ENCODE measurements at regions not wholly inside any gene's neighbourhood (a gene's known extent, or its start where the extent isn't known, plus 50 kb on each side); places are given as distances from the start of the nearest gene placed in this dataset.

GRCh38 chr6:15825332-15825930 lies 162.6 kb upstream of the DTNBP1 start:
- Histone ChIP-seq H3K27ac (ENCODE audit: low read depth in 1 of 3, low read length in 2 of 3) (no peak overlapping the region), H3K27me3 (ENCODE audit: control insufficient read depth in 3 of 3, insufficient read depth in 3 of 3, low read length in 3 of 3) (no peaks in the 10 kb centered on the region), H3K36me3 (ENCODE audit: control insufficient read depth in 3 of 3, insufficient read depth in 2 of 3, low read depth in 1 of 3, low read length in 3 of 3) (no peaks in the 10 kb centered on the region), H3K4me1 (ENCODE audit: control insufficient read depth in 3 of 3, insufficient read depth in 2 of 3, low read depth in 1 of 3, low read length in 2 of 3) (no peaks in the 10 kb centered on the region), H3K4me3 (ENCODE audit: low read depth in 1 of 3, low read length in 3 of 3) (no peak overlapping the region), H3K9me3 (ENCODE audit: control insufficient read depth in 2 of 2, insufficient read depth in 1 of 2, low read depth in 1 of 2, low read length in 1 of 2) (no peaks in the 10 kb centered on the region)
- DNase-seq (no peak), FAIRE-seq (no peak)
- WGBS, 3 donors = 82 to 87% (median 85%) methylated on average over 8 of the region's 8 CpGs

DNA sequence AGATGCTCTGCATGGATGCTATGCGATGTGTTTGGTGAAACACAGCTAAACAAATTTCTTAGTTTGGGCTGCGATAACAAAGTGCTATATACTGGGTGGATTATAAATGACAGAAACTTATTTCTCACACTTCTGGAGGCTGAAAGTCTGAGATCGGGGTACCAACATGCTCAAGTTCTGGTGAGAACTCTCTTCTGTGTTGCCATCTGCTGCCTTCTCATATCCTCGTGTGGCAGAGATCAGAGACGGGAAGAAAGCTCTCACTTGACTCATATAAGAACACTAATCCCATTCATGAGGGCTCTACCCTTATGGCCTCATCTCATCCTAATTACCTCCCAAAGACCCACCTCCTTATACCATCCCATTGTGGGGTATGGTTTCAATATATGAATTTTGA lies 162.0 kb upstream of the DTNBP1 start:
- Histone ChIP-seq H3K27me3 (ENCODE audit: control insufficient read depth in 3 of 3, insufficient read depth in 3 of 3, low read length in 3 of 3) (no peaks in the 10 kb centered on the region), H3K4me1 (ENCODE audit: control insufficient read depth in 3 of 3, insufficient read depth in 2 of 3, low read depth in 1 of 3, low read length in 2 of 3) (no peaks in the 10 kb centered on the region), H3K4me3 (ENCODE audit: low read depth in 1 of 3, low read length in 3 of 3) (no peak overlapping the region), H3K27ac (ENCODE audit: low read depth in 1 of 3, low read length in 2 of 3) (no peak overlapping the region), H3K9me3 (ENCODE audit: control insufficient read depth in 2 of 2, insufficient read depth in 1 of 2, low read depth in 1 of 2, low read length in 1 of 2) (no peaks in the 10 kb centered on the region), H3K36me3 (ENCODE audit: control insufficient read depth in 3 of 3, insufficient read depth in 2 of 3, low read depth in 1 of 3, low read length in 3 of 3) (no peaks in the 10 kb centered on the region)
- WGBS, 3 donors = 84 to 88% (median 85%) methylated on average over 5 of the region's 5 CpGs
- FAIRE-seq (no peak), DNase-seq (no peak)

- FAIRE-seq (no peak), DNase-seq (no peak)
- 60 to 74% (median 72%) methylated on average over 2 of the region's 2 CpGs for WGBS, 3 donors
- Histone ChIP-seq H3K27me3 (ENCODE audit: control insufficient read depth in 3 of 3, insufficient read depth in 3 of 3, low read length in 3 of 3) (no peaks in the 10 kb centered on the region), H3K27ac (ENCODE audit: low read depth in 1 of 3, low read length in 2 of 3) (no peak overlapping the region), H3K4me3 (ENCODE audit: low read depth in 1 of 3, low read length in 3 of 3) (no peak overlapping the region), H3K36me3 (ENCODE audit: control insufficient read depth in 3 of 3, insufficient read depth in 2 of 3, low read depth in 1 of 3, low read length in 3 of 3) (no peaks in the 10 kb centered on the region), H3K4me1 (ENCODE audit: control insufficient read depth in 3 of 3, insufficient read depth in 2 of 3, low read depth in 1 of 3, low read length in 2 of 3) (no peaks in the 10 kb centered on the region), H3K9me3 (ENCODE audit: control insufficient read depth in 2 of 2, insufficient read depth in 1 of 2, low read depth in 1 of 2, low read length in 1 of 2) (no peaks in the 10 kb centered on the region)
Measured at GRCh38 chr6:15823838-15824414, 161.1 kb upstream of the DTNBP1 start.

DNA sequence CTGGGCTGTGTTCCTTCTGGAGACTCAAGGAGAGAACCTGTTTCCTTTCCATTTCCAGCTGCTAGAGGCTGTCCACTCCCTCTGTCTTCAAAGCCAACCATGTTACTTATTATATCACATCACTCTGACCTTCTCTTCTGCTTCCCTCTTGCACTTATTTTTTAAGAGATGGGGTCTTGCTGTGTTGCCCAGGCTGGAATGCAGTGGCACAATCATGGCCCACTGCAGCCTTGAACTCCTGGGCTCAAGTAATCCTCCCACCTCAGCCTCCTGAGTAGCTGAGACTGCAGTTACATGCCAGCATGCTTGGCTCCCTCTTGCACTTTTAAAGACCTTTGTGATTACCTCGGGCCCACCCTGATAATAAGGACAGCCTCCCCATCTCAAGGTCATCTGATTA lies 160.0 kb upstream of the DTNBP1 start:
- H3K36me3 ChIP-seq (ENCODE audit: control insufficient read depth in 3 of 3, insufficient read depth in 2 of 3, low read depth in 1 of 3, low read length in 3 of 3) = no peaks in the 10 kb centered on the region
- 5 to 60% (median 33%) methylated on average over 1 of the region's 1 CpG for WGBS, 3 donors
- H3K4me1 ChIP-seq (ENCODE audit: control insufficient read depth in 3 of 3, insufficient read depth in 2 of 3, low read depth in 1 of 3, low read length in 2 of 3) = no peaks in the 10 kb centered on the region
- H3K4me3 ChIP-seq (ENCODE audit: low read depth in 1 of 3, low read length in 3 of 3) = no peak overlapping the region
- peaks cover 0 to 3% (median 0%) of the 10 kb centered on the region in 3 donors for H3K27me3 ChIP-seq (ENCODE audit: control insufficient read depth in 3 of 3, insufficient read depth in 3 of 3, low read length in 3 of 3)
- FAIRE-seq (no peak), DNase-seq (no peak)
- no peaks in the 10 kb centered on the region for H3K9me3 ChIP-seq (ENCODE audit: control insufficient read depth in 2 of 2, insufficient read depth in 1 of 2, low read depth in 1 of 2, low read length in 1 of 2)
- H3K27ac ChIP-seq (ENCODE audit: low read depth in 1 of 3, low read length in 2 of 3) = no peak overlapping the region

DNA sequence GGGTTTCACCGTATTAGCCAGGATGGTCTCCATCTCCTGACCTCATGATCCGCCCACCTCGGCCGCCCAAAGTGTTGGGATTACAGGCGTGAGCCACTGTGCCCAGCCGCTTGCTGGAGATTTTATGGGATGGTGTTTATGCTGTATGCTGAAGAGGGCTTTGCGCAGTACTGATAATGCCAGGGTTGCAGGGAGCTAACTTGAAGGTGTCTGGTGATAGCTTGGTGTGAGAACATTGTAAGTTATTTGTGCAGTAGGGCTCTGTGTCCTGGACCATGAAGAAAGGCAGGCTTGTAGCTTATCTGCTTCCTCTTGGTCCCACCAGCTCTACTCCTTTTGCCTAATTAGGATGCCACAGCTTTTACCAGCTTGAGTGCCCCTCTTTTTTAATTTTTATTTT lies 157.0 kb upstream of the DTNBP1 start:
- Histone ChIP-seq H3K4me3 (ENCODE audit: low read depth in 1 of 3, low read length in 3 of 3) (no peak overlapping the region), H3K36me3 (ENCODE audit: control insufficient read depth in 3 of 3, insufficient read depth in 2 of 3, low read depth in 1 of 3, low read length in 3 of 3) (no peaks in the 10 kb centered on the region), H3K4me1 (ENCODE audit: control insufficient read depth in 3 of 3, insufficient read depth in 2 of 3, low read depth in 1 of 3, low read length in 2 of 3) (no peaks in the 10 kb centered on the region), H3K9me3 (ENCODE audit: control insufficient read depth in 2 of 2, insufficient read depth in 1 of 2, low read depth in 1 of 2, low read length in 1 of 2) (no peaks in the 10 kb centered on the region), H3K27ac (ENCODE audit: low read depth in 1 of 3, low read length in 2 of 3) (no peak overlapping the region), H3K27me3 (ENCODE audit: control insufficient read depth in 3 of 3, insufficient read depth in 3 of 3, low read length in 3 of 3) (peaks cover 0 to 3% (median 0%) of the 10 kb centered on the region in 3 donors)
- no peak for DNase-seq
- no peak for FAIRE-seq
- WGBS, 3 donors = 95 to 97% (median 96%) methylated on average over 7 of the region's 7 CpGs

DNA sequence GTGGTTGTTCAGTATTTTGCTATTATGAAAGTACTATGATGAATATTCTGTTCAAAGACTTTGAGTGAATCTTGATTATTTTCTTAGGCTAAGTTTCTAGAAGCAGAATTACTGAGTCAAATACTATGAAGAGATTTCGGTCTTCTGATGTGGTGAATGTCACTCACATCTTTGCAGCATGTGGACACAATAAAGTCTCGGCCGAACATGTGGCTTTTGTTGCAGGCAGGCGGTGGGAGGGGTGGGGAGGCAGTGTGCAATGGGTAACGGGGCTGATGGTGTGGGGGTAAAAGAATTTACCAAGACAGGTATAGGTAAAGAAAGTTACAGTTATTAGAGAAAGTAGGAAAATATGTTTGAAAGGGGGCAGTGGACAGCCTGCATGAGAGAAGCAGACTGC lies 156.4 kb upstream of the DTNBP1 start:
- Histone ChIP-seq H3K27ac (ENCODE audit: low read depth in 1 of 3, low read length in 2 of 3) (no peak overlapping the region), H3K4me1 (ENCODE audit: control insufficient read depth in 3 of 3, insufficient read depth in 2 of 3, low read depth in 1 of 3, low read length in 2 of 3) (no peaks in the 10 kb centered on the region), H3K4me3 (ENCODE audit: low read depth in 1 of 3, low read length in 3 of 3) (no peak overlapping the region), H3K36me3 (ENCODE audit: control insufficient read depth in 3 of 3, insufficient read depth in 2 of 3, low read depth in 1 of 3, low read length in 3 of 3) (no peaks in the 10 kb centered on the region), H3K27me3 (ENCODE audit: control insufficient read depth in 3 of 3, insufficient read depth in 3 of 3, low read length in 3 of 3) (peaks cover 0 to 3% (median 0%) of the 10 kb centered on the region in 3 donors), H3K9me3 (ENCODE audit: control insufficient read depth in 2 of 2, insufficient read depth in 1 of 2, low read depth in 1 of 2, low read length in 1 of 2) (no peaks in the 10 kb centered on the region)
- WGBS, 3 donors = 80 to 83% (median 81%) methylated on average over 5 of the region's 5 CpGs
- no peak for DNase-seq
- FAIRE-seq = no peak

DNA sequence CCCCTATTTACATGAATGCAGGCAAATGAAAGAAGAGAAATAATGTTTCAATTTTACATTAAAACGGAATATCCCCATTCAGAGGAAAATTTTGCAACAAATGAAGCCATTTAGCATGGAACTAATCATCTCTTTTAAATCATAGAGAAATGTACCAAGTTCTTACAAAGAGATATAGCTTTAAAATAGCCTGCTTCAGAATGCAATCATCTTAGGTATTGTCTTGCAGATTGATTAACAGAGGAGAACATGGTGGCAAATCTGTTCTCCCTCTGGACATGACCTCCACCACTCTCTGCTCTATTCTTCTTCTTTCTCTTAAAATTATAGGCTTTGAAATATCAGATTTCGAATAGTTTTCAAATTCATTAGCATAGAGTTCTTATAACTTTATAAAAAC lies 155.7 kb upstream of the DTNBP1 start:
- Histone ChIP-seq H3K4me1 (ENCODE audit: control insufficient read depth in 3 of 3, insufficient read depth in 2 of 3, low read depth in 1 of 3, low read length in 2 of 3) (no peaks in the 10 kb centered on the region), H3K27me3 (ENCODE audit: control insufficient read depth in 3 of 3, insufficient read depth in 3 of 3, low read length in 3 of 3) (peaks cover 0 to 3% (median 0%) of the 10 kb centered on the region in 3 donors), H3K4me3 (ENCODE audit: low read depth in 1 of 3, low read length in 3 of 3) (no peak overlapping the region), H3K36me3 (ENCODE audit: control insufficient read depth in 3 of 3, insufficient read depth in 2 of 3, low read depth in 1 of 3, low read length in 3 of 3) (no peaks in the 10 kb centered on the region), H3K9me3 (ENCODE audit: control insufficient read depth in 2 of 2, insufficient read depth in 1 of 2, low read depth in 1 of 2, low read length in 1 of 2) (no peaks in the 10 kb centered on the region), H3K27ac (ENCODE audit: low read depth in 1 of 3, low read length in 2 of 3) (no peak overlapping the region)
- FAIRE-seq = no peak
- DNase-seq = no peak
- 65 to 71% (median 67%) methylated on average over 2 of the region's 2 CpGs for WGBS, 3 donors

- Histone ChIP-seq H3K4me3 (ENCODE audit: low read depth in 1 of 3, low read length in 3 of 3) (no peak overlapping the region), H3K4me1 (ENCODE audit: control insufficient read depth in 3 of 3, insufficient read depth in 2 of 3, low read depth in 1 of 3, low read length in 2 of 3) (no peaks in the 10 kb centered on the region), H3K36me3 (ENCODE audit: control insufficient read depth in 3 of 3, insufficient read depth in 2 of 3, low read depth in 1 of 3, low read length in 3 of 3) (no peaks in the 10 kb centered on the region), H3K9me3 (ENCODE audit: control insufficient read depth in 2 of 2, insufficient read depth in 1 of 2, low read depth in 1 of 2, low read length in 1 of 2) (no peaks in the 10 kb centered on the region), H3K27ac (ENCODE audit: low read depth in 1 of 3, low read length in 2 of 3) (no peak overlapping the region), H3K27me3 (ENCODE audit: control insufficient read depth in 3 of 3, insufficient read depth in 3 of 3, low read length in 3 of 3) (peaks cover 0 to 3% (median 0%) of the 10 kb centered on the region in 3 donors)
- no peak for FAIRE-seq
- DNase-seq = no peak
- 85 to 91% (median 90%) methylated on average over 7 of the region's 7 CpGs for WGBS, 3 donors
Measured at GRCh38 chr6:15818044-15818443, 155.2 kb upstream of the DTNBP1 start.

GRCh38 chr6:15817100-15817499 lies 154.3 kb upstream of the DTNBP1 start:
- Histone ChIP-seq H3K27ac (ENCODE audit: low read depth in 1 of 3, low read length in 2 of 3) (no peak overlapping the region), H3K4me3 (ENCODE audit: low read depth in 1 of 3, low read length in 3 of 3) (no peak overlapping the region), H3K9me3 (ENCODE audit: control insufficient read depth in 2 of 2, insufficient read depth in 1 of 2, low read depth in 1 of 2, low read length in 1 of 2) (no peaks in the 10 kb centered on the region), H3K27me3 (ENCODE audit: control insufficient read depth in 3 of 3, insufficient read depth in 3 of 3, low read length in 3 of 3) (peaks cover 0 to 3% (median 0%) of the 10 kb centered on the region in 3 donors), H3K4me1 (ENCODE audit: control insufficient read depth in 3 of 3, insufficient read depth in 2 of 3, low read depth in 1 of 3, low read length in 2 of 3) (no peaks in the 10 kb centered on the region), H3K36me3 (ENCODE audit: control insufficient read depth in 3 of 3, insufficient read depth in 2 of 3, low read depth in 1 of 3, low read length in 3 of 3) (no peaks in the 10 kb centered on the region)
- FAIRE-seq (no peak), DNase-seq (no peak)
- 90 to 93% (median 92%) methylated on average over 4 of the region's 4 CpGs for WGBS, 3 donors

Data from small intestine (tissue), 7 donors.